ENCODE measurements at regions not wholly inside any gene's neighbourhood (a gene's known extent, or its start where the extent isn't known, plus 50 kb on each side); places are given as distances from the start of the nearest gene placed in this dataset.
"Not testable (repeated sequence)": the region's sequence is repeated elsewhere in the genome, so short reads cannot be mapped to it uniquely, and the experiment has no call there.

- no peak overlapping the region for H3K4me2 ChIP-seq
- no peak overlapping the region for H3K9ac ChIP-seq
- no peaks in the 10 kb centered on the region for H3K27me3 ChIP-seq
- no peaks in the 10 kb centered on the region for H4K20me1 ChIP-seq
- no peak overlapping the region for H3K27ac ChIP-seq
- 0 out of 2 replicates have a peak, but pooled peaks cover 7% of the 10 kb centered on the region for H3K9me3 ChIP-seq
- H3K4me3 ChIP-seq: no peak overlapping the region
- no peaks in the 10 kb centered on the region for H3K36me3 ChIP-seq
- peaks cover 6% of the 10 kb centered on the region for H3K4me1 ChIP-seq
- no peak for TF ChIP-seq Cebpa-rat (IDR thresholded peaks at IDR 0.05)
Observed at GRCh38 chr6:19558934-19559333, 278.2 kb upstream of the ID4 start.

- Histone ChIP-seq H3K9ac (no peak overlapping the region), H3K27me3 (no peaks in the 10 kb centered on the region), H3K27ac (no peak overlapping the region), H3K36me3 (no peaks in the 10 kb centered on the region), H3K4me3 (no peak overlapping the region), H3K9me3 (0 out of 2 replicates have a peak, but pooled peaks cover 7% of the 10 kb centered on the region), H3K4me1 (peaks cover 6% of the 10 kb centered on the region), H4K20me1 (no peaks in the 10 kb centered on the region), H3K4me2 (no peak overlapping the region)
- TF ChIP-seq Cebpa-rat (IDR thresholded peaks at IDR 0.05): no peak
Observed at GRCh38 chr6:19562468-19562867, 274.7 kb upstream of the ID4 start.

- no peak overlapping the region for H3K9ac ChIP-seq
- no peak overlapping the region for H3K4me2 ChIP-seq
- no peak for TF ChIP-seq Cebpa-rat (IDR thresholded peaks at IDR 0.05)
- no peaks in the 10 kb centered on the region for H3K9me3 ChIP-seq
- no peak overlapping the region for H3K4me3 ChIP-seq
- no peaks in the 10 kb centered on the region for H3K36me3 ChIP-seq
- no peaks in the 10 kb centered on the region for H3K4me1 ChIP-seq
- no peak overlapping the region for H3K27ac ChIP-seq
- no peaks in the 10 kb centered on the region for H4K20me1 ChIP-seq
- H3K27me3 ChIP-seq: no peaks in the 10 kb centered on the region
Observed at GRCh38 chr6:19569563-19569962, 267.6 kb upstream of the ID4 start.

GRCh38 chr6:19571176-19571575 is 266.0 kb upstream of the ID4 start:
- Histone ChIP-seq H3K36me3 (no peaks in the 10 kb centered on the region), H3K4me3 (no peak overlapping the region), H3K9ac (no peak overlapping the region), H3K9me3 (no peaks in the 10 kb centered on the region), H3K27me3 (no peaks in the 10 kb centered on the region), H3K4me1 (no peaks in the 10 kb centered on the region), H3K4me2 (no peak overlapping the region), H4K20me1 (no peaks in the 10 kb centered on the region), H3K27ac (no peak overlapping the region)
- TF ChIP-seq Cebpa-rat (IDR thresholded peaks at IDR 0.05): no peak

- Histone ChIP-seq H3K9me3 (no peaks in the 10 kb centered on the region), H4K20me1 (no peaks in the 10 kb centered on the region), H3K27me3 (no peaks in the 10 kb centered on the region), H3K27ac (no peak overlapping the region), H3K9ac (no peak overlapping the region), H3K4me2 (no peak overlapping the region), H3K4me3 (no peak overlapping the region), H3K36me3 (no peaks in the 10 kb centered on the region), H3K4me1 (no peaks in the 10 kb centered on the region)
- no peak for TF ChIP-seq Cebpa-rat (IDR thresholded peaks at IDR 0.05)
Observed at GRCh38 chr6:19578481-19578880, 258.7 kb upstream of the ID4 start.

GRCh38 chr6:19584207-19584606 is 253.0 kb upstream of the ID4 start:
- not testable (repeated sequence) for H4K20me1 ChIP-seq, H3K4me2 ChIP-seq, H3K36me3 ChIP-seq, H3K9ac ChIP-seq, H3K9me3 ChIP-seq, H3K4me1 ChIP-seq, H3K27me3 ChIP-seq, H3K4me3 ChIP-seq, H3K27ac ChIP-seq

- Histone ChIP-seq H3K4me1 (no peaks in the 10 kb centered on the region), H4K20me1 (no peaks in the 10 kb centered on the region), H3K27ac (no peak overlapping the region), H3K36me3 (no peaks in the 10 kb centered on the region), H3K4me2 (no peak overlapping the region), H3K9me3 (no peaks in the 10 kb centered on the region), H3K27me3 (no peaks in the 10 kb centered on the region), H3K9ac (no peak overlapping the region), H3K4me3 (no peak overlapping the region)
- no peak for TF ChIP-seq Cebpa-rat (IDR thresholded peaks at IDR 0.05)
Observed at GRCh38 chr6:19587238-19587942, 249.8 kb upstream of the ID4 start.

- H3K4me2 ChIP-seq: no peak overlapping the region
- H3K27ac ChIP-seq: no peak overlapping the region
- no peak overlapping the region for H3K4me3 ChIP-seq
- TF ChIP-seq Cebpa-rat (IDR thresholded peaks at IDR 0.05): no peak
- no peak overlapping the region for H3K9ac ChIP-seq
- H4K20me1 ChIP-seq: no peaks in the 10 kb centered on the region
- no peaks in the 10 kb centered on the region for H3K9me3 ChIP-seq
- H3K27me3 ChIP-seq: no peaks in the 10 kb centered on the region
- H3K4me1 ChIP-seq: no peaks in the 10 kb centered on the region
- no peaks in the 10 kb centered on the region for H3K36me3 ChIP-seq
Observed at GRCh38 chr6:19590501-19591131, 246.6 kb upstream of the ID4 start.

- no peak for TF ChIP-seq Cebpa-rat (IDR thresholded peaks at IDR 0.05)
- Histone ChIP-seq H3K27me3 (no peaks in the 10 kb centered on the region), H4K20me1 (no peaks in the 10 kb centered on the region), H3K9ac (no peak overlapping the region), H3K27ac (no peak overlapping the region), H3K4me1 (peaks cover 20% of the 10 kb centered on the region), H3K4me3 (no peak overlapping the region), H3K4me2 (peak overlapping the region; percentile 35), H3K9me3 (no peaks in the 10 kb centered on the region; the same call in 1 of the 2 replicates), H3K36me3 (no peaks in the 10 kb centered on the region)
Observed at GRCh38 chr6:19597809-19598320, 239.3 kb upstream of the ID4 start.

- H3K4me2 ChIP-seq: no peak overlapping the region
- no peaks in the 10 kb centered on the region; the same call in 1 of the 2 replicates for H3K9me3 ChIP-seq
- H4K20me1 ChIP-seq: no peaks in the 10 kb centered on the region
- H3K9ac ChIP-seq: no peak overlapping the region
- peaks cover 20% of the 10 kb centered on the region for H3K4me1 ChIP-seq
- H3K27ac ChIP-seq: no peak overlapping the region
- H3K27me3 ChIP-seq: no peaks in the 10 kb centered on the region
- no peak overlapping the region for H3K4me3 ChIP-seq
- H3K36me3 ChIP-seq: no peaks in the 10 kb centered on the region
- no peak for TF ChIP-seq Cebpa-rat (IDR thresholded peaks at IDR 0.05)
Observed at GRCh38 chr6:19599796-19600464, 237.2 kb upstream of the ID4 start.
